ENCODE measurements at regions not wholly inside any gene's neighbourhood (a gene's known extent, or its start where the extent isn't known, plus 50 kb on each side); places are given as distances from the start of the nearest gene placed in this dataset.

GRCh38 chr4:178836865-178837264 lies 1394.6 kb upstream of the AGA start:
- DNase-seq (ENCODE audit: low spot score in 2 of 2) (no peak), FAIRE-seq (no peak)

DNA sequence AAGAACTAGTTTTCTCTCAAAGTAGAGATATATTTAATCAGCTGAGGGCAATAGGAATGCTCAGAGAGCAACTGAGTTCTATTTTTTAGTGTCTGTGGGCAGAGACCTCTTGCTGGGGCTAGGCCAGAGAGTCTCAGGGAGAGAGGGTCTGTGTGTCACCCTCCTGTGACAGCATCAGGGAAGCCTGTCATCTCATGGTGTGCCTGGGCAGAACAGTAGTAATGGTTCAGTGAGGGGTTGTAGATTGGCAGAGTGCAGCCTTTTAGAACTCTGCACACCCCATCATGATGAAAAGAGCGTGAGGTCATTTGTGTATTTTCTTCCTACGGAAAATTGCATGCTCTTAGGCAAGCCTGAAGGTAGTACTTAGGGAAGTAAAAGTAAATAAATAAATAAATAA lies 1396.5 kb upstream of the AGA start:
- FAIRE-seq (no peak), DNase-seq (ENCODE audit: low spot score in 2 of 2) (no peak)

DNA sequence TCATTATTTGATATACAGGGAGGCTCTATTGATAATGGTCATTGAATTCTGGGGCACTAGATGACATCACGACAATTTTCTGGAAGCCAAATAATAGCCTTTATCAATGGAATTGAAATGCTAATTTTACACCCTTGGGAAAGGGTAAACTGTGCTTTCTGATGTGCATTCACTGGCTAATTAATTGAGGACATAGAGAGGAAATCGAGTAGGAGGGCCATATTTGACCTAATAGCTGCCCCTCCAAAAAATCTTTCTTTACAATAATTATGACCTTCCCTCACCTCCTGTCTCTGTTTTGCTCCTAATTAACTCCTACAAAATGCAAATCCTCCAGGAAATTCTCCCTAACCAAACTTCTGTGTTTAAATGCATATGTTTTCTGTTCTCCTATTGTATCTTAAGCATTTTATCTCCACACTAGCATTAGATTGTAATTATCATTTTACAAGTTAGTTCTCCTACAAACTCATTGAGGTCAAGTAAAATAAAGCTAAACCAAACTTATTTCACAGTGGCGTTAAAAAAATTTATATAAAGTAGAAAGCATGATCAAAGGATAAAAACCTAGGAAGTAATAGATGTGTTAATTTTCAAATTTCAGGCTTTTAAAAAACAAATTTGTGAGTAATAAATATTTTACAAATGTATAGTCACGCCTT lies 1414.0 kb upstream of the AGA start:
- FAIRE-seq, result no peak
- DNase-seq (ENCODE audit: low spot score in 2 of 2), result no peak

DNA sequence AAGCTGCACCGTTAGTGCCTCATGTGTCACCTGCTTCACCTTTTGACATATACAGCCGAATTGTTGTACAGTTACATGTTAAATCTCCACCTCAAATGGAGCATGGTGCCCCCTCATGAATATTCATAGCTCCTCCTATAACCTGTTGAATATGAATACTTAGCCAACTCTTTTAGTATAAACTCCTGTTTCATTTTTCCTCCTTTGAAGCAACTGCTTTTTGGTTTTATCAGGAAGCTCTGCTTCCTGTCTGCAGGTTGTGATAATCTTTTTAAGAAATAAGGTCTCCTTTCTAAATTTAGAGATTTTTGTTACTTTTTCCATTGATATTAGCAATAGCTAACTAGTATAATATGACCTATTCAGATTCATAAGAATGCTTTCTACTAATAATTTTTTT lies 1429.2 kb upstream of the AGA start:
- FAIRE-seq (no peak), DNase-seq (ENCODE audit: low spot score in 2 of 2) (no peak)

DNA sequence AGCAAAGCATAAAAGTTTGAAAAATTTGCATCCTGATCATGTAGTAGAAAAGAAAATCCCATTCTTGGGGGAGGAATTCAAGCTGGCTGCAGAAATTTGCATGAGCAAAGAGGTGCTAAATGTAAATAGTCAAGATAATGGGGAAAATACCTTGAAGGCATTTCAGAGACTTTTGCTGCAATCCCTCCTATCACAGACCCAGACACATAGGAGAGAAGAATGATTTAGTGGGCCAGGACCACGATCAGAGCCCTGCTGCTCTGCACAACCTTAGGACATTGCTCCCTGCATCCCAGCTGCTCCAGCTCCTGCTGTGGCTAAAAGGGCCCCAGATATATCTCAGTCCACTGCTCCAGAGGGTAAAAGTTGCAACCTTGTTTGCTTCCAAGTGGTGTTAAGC lies 1439.7 kb upstream of the AGA start:
- DNase-seq (ENCODE audit: low spot score in 2 of 2) (no peak), FAIRE-seq (no peak)

DNA sequence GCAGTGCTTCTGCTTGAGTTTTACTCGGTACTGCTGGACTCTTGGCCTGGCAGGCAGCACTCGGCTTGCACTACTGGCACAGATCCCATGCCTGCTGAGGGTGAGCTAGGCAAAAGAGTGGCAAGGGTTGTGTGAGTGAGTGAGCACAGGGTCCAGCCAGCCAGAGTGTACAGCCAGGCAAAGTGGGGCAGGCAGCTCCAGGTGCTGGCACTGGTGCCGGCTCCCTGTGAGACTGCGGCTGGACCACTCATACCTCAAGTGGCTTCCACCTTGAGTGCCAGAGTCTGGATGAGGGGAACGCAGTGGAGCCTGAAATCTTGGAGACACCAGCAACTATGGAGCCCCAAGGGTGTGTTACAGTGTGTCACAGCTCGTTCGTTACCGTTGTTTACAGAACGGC lies 1451.9 kb upstream of the AGA start:
- FAIRE-seq (no peak), DNase-seq (ENCODE audit: low spot score in 2 of 2) (no peak)

DNA sequence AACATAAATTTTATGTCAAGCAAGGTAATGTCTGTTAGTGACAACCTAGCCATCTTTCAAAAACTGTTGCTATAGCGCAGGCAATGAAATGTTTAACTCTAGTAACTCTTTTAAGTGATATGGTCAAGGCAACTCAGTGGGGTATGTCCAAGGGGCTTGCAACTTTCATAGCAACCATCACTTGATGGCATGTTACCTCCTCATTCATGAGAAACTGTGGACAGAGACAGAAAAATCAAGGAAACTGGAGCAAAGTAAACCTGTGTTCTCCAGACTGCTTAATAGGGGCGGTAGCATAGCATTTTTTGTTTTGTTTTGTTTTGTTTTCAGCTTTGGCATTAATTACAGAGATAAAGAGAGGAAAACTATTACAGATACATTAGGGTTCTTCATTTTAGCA lies 1456.8 kb upstream of the AGA start:
- no peak for DNase-seq (ENCODE audit: low spot score in 2 of 2)
- FAIRE-seq, result no peak

GRCh38 chr4:178917756-178918155 lies 1475.5 kb upstream of the AGA start:
- DNase-seq (ENCODE audit: low spot score in 2 of 2) (no peak), FAIRE-seq (no peak)

DNA sequence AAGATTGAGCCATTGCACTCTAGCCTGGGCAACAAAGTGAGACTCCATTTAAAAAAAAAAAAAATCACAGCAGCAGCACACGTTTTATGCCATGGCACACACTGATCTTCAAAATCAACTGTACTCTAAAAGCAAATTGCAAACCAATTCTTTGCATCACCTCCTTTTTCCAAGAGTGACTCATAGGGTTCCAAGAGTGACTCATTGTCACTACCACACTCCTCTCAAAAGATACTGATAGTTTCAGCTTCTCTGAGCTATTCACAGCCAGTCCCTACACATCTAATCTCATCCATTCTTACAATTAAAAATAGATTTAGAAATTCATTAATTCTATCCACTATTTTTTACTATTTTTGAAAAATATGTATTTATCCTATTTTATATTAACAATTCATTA lies 1494.9 kb upstream of the AGA start:
- peak in 1 of 2 donors; percentile 5 for DNase-seq (ENCODE audit: low spot score in 2 of 2)
- no peak for FAIRE-seq

GRCh38 chr4:178941975-178942374 lies 1499.7 kb upstream of the AGA start:
- DNase-seq (ENCODE audit: low spot score in 2 of 2) (no peak), FAIRE-seq (no peak)

- FAIRE-seq (no peak), DNase-seq (ENCODE audit: low spot score in 2 of 2) (no peak)
Observed at GRCh38 chr4:178953447-178954120, 1511.3 kb upstream of the AGA start.

- FAIRE-seq, result no peak
Observed at GRCh38 chr4:178955614-178956013, 1513.4 kb upstream of the AGA start.

DNA sequence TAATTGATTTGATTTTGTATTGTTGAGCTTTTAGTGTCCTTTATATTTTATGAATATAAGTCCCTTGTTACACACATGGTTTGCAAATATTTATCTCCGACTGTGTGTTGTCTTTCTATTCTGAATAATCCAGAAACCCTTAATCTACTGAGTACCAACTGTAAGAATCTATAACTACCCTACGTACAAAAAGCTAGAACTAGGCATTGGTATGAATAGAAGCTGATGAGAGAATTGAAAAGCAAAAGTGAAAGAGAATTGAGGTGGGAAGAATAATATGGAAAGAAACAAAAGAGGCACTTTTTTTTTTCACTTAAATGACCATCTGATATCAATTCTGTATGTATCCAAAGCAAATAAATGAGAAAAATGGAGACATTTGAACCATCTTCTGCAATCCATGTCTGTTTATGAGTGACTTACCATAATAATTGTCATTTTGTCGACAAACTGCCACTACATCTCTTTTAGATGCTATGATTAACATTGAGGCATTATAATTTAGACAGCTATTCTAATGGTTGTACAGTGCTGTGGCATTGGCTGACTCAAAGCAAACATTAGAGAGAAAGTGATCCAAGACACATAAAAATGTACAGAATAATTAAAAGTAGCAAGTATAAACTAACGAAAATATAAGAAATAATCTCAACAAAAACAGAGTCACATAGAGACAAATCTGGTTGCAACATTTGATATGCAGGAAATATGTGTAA lies 1516.6 kb upstream of the AGA start:
- no peak for DNase-seq (ENCODE audit: low spot score in 2 of 2)
- FAIRE-seq, result no peak

More at GRCh38 chr4:178955614-178956013, 1513.4 kb upstream of the AGA start:
- DNase-seq (ENCODE audit: low spot score in 2 of 2), result no peak

DNA sequence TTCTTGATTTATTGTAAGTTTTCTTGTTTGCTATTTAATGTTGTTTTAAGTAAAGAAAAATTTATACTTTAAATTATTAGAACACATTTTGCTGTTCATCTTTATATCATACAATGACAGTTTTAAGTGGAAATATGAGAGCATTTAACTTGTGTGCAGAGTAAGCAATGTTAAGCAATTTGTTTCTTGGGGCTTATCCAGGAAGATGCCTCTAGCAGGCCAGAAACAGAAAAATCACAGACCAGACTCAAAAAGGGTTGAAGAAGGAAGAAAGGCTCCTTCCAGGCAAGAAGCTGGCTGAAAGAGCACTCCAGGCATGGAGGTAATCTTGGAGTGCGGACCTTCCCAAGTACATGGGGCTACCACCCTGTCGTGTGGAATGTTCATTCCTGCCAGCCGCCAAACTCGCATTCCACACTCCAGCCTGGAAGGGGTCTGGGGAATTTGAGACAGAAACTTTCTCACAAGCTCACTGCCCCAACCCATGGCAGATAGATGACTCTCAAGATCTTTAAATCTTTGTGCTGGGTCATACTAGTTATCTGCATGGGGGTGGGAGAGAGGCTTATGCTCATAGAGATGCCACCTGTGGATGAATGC lies 1521.3 kb upstream of the AGA start:
- DNase-seq (ENCODE audit: low spot score in 2 of 2) (no peak), FAIRE-seq (no peak)

GRCh38 chr4:178966644-178967043 lies 1524.4 kb upstream of the AGA start:
- FAIRE-seq (no peak), DNase-seq (ENCODE audit: low spot score in 2 of 2) (no peak)

DNA sequence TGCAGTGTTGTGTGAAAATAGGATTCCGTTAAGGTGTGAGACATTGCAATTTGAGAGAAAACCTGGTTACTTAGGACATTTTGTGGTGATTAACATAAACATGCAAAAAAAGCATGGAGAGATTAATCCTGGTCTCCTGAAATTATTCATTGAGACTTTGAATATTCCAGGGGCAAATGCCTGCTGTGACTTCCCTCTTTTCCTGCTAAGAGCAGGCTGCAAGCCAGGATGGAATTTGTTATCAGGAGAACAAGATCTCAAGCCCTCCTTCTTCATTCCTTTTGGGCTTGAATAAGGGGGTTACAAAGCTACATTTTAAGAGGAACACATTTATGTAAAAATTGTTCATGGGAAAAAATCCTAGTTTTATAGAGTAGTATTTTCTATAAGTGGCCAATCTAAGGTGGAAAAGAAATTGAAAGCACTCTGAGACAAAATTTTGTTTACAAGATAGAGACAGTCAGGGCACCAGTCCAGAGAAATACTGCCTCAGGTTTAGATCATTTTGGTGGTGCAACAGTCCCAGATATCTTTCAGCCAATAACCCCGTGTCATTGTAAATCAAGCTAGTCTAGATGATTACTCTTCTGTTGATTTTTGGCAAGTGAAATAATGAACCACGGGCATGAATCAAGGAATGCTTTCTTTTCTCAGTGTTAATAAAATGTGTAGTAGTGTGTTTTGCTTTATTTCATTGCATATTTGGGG lies 1528.3 kb upstream of the AGA start:
- no peak for DNase-seq (ENCODE audit: low spot score in 2 of 2)
- no peak for FAIRE-seq

- DNase-seq (ENCODE audit: low spot score in 2 of 2) (no peak), FAIRE-seq (peak; percentile 19)
Observed at GRCh38 chr4:178976861-178977260, 1534.6 kb upstream of the AGA start.

DNA sequence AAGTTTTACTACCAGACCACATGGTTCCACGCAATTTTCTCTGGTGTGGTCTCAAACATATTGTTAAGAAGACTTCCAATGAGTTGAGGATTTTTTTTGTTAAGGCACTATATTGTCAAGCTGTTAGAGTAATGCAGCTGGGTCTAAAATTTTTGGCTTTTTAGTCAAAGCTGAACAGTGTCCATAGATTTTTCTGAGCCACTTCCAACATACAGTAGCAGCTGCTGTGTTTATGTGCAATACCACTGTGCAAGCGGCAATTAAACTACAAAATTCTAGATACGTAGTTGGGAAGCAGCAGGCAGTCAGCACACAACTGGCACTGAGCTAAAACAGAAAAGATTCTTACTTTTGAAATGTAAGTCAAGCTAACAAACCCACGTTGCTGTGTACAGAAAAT lies 1551.1 kb upstream of the AGA start:
- DNase-seq (ENCODE audit: low spot score in 2 of 2), result no peak
- FAIRE-seq, result no peak

DNA sequence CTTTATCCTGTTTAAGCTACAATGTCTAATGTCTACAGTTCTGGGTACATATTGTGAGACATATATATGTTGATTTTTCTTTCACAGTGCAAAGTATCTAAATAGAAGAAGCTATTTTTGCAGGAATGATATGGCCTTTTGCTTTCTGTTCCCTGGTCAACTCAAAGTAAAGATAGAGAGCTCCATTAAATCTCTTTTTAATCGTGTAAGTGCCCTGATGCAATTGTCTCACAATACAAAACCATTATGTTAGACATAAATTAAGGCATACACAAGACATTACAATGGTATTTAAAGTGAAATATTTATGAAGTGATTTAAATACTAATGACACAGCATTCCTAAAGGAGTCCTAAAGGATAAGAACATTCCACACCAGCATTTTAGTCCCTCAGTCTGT lies 1559.7 kb upstream of the AGA start:
- no peak for FAIRE-seq

GRCh38 chr4:179007755-179008154 lies 1565.5 kb upstream of the AGA start:
- DNase-seq (ENCODE audit: low spot score in 2 of 2) (no peak), FAIRE-seq (no peak)

More for the DNA sequence above, 1559.7 kb upstream of the AGA start:
- no peak for DNase-seq (ENCODE audit: low spot score in 2 of 2)

DNA sequence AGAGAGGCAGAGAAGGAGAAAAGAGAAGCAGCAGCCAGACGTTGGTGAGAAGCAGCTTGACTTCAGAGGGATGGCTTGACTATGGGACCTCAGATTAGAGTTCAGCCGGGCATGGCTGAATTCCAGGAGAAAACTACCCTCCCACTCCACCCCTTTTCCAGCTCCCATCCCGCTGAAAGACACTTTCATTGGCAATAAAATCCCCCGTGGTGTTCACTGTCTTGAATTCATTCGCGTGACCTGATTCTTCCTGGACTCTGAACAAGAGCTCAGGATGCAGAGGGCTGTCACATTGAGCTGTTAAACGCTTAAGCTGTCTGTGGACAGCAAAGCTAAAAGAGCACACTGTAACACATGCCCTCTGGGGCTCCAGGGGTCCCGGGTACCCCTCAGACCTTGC lies 1575.3 kb upstream of the AGA start:
- no peak for FAIRE-seq

More for the DNA sequence above, 1575.3 kb upstream of the AGA start:
- DNase-seq (ENCODE audit: low spot score in 2 of 2), result no peak
